Adrenal gland (tissue), 5 donors: ENCODE measurements at regions not wholly inside any gene's neighbourhood (a gene's known extent, or its start where the extent isn't known, plus 50 kb on each side); places are given as distances from the start of the nearest gene placed in this dataset.

Experiments
- POLR2A ChIP-seq, 2 donors: fragments of 450-650 bp; IDR thresholded peaks; one replicate each; pipeline ENCODE4 v1.6.1; 2017; ENCODE audit warnings: antibody characterized with exemption in 2 of 2, mild to moderate bottlenecking in 2 of 2, moderate library complexity in 1 of 2
- TF ChIP-seq, protein P1 (sequence below), 6 experiments: fragments of 450-650 bp in 4 of 6; fragments of 200-600 bp in 2 of 6; sonication (generic) in 1 of 6; IDR thresholded peaks; 1 replicate in 5 of 6; 2 replicates in 1 of 6; pipeline versions ENCODE4 v1.5.1 to v1.8.0; 2016 to 2021; ENCODE audit warnings: antibody characterized with exemption in 6 of 6, mild to moderate bottlenecking in 2 of 6, moderate library complexity in 1 of 6
- donor health status: DM: no; HTN: no; CAD: no.

DNA sequence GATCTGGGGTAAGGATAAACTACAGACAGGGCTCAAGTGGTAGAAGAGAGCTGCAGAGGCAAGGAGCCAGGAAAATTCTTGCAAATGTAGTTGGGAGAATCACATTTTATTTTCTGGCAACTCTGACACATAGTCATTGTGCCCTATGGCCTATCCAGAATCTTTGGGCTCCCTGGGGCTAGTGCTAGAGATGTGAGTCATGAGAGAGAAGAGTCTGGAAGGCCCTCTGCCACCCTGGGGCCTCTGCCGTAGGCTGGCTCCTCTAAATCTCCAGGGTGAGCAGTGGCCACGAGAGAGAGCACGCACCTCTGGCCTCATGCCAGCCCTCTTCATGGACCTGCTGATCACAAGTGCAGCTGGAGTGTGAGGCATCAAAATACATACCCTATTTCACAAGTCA lies 74.3 kb upstream of the SSBP2 start:
- TF ChIP-seq, protein P1, sequence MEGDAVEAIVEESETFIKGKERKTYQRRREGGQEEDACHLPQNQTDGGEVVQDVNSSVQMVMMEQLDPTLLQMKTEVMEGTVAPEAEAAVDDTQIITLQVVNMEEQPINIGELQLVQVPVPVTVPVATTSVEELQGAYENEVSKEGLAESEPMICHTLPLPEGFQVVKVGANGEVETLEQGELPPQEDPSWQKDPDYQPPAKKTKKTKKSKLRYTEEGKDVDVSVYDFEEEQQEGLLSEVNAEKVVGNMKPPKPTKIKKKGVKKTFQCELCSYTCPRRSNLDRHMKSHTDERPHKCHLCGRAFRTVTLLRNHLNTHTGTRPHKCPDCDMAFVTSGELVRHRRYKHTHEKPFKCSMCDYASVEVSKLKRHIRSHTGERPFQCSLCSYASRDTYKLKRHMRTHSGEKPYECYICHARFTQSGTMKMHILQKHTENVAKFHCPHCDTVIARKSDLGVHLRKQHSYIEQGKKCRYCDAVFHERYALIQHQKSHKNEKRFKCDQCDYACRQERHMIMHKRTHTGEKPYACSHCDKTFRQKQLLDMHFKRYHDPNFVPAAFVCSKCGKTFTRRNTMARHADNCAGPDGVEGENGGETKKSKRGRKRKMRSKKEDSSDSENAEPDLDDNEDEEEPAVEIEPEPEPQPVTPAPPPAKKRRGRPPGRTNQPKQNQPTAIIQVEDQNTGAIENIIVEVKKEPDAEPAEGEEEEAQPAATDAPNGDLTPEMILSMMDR (IDR thresholded peaks at IDR 0.05), result no peak
- TF ChIP-seq POLR2A (IDR thresholded peaks at IDR 0.05), result no peak
